Body of pancreas (tissue), 4 donors: ENCODE measurements at regions not wholly inside any gene's neighbourhood (a gene's known extent, or its start where the extent isn't known, plus 50 kb on each side); places are given as distances from the start of the nearest gene placed in this dataset.

Source experiments
- ATAC-seq: fragments of 150-250 bp; one replicate; pipeline ENCODE4 v1.9.1; 2016
- DNase-seq, 4 donors: peaks; one replicate each; pipeline ENCODE4 v3.0.0-alpha.2; 2019
- H3K27ac ChIP-seq, 4 donors: fragments of 200-600 bp; sonication (generic); 1 replicate in 3 of 4; 2 replicates in 1 of 4; pipeline versions ENCODE4 v1.5.1 to v1.6.1; 2016 to 2019; ENCODE audit warnings: mild to moderate bottlenecking in 1 of 4, mixed read lengths in 1 of 4, moderate library complexity in 1 of 4
- H3K27me3 ChIP-seq, 2 donors: fragments of 200-600 bp; sonication (generic); one replicate each; pipeline ENCODE4 v1.6.0; 2016; ENCODE audit warnings: mild to moderate bottlenecking in 1 of 2
- H3K36me3 ChIP-seq, 2 donors: fragments of 200-600 bp; sonication (generic); replicated peaks in 1 of 2; 2 replicates each; pipeline ENCODE4 v1.5.1; 2016; ENCODE audit warnings: low read depth in 2 of 2; ENCODE audit not compliant: insufficient read depth in 1 of 2
- H3K4me1 ChIP-seq: fragments of 200-600 bp; sonication (generic); one replicate; pipeline ENCODE4 v1.6.0; 2016
- H3K4me3 ChIP-seq, 2 donors: fragments of 200-600 bp; sonication (generic); 1 replicate in 1 of 2; 2 replicates in 1 of 2; pipeline ENCODE4 v1.5.1; 2016 to 2019
- H3K9me3 ChIP-seq, 3 donors: fragments of 200-600 bp; sonication (generic); 1 replicate in 2 of 3; 2 replicates in 1 of 3; pipeline ENCODE4 v1.5.1; 2016
- CTCF ChIP-seq, 7 experiments: fragments of 450-650 bp in 4 of 7; fragments of 200-600 bp in 3 of 7; sonication (generic) in 3 of 7; IDR thresholded peaks; one replicate each; pipeline ENCODE4 v1.5.1; 2016 to 2019; ENCODE audit warnings: antibody characterized with exemption in 7 of 7
- POLR2A ChIP-seq, 3 donors: fragments of 450-650 bp; IDR thresholded peaks; one replicate each; pipeline ENCODE4 v1.6.1; 2016; ENCODE audit warnings: antibody characterized with exemption in 3 of 3, mild to moderate bottlenecking in 2 of 3
- WGBS, 2 donors: methylation state at CpG; one replicate each; pipeline ENCODE4 v1.1.5; 2017; 5-methylcytosine and 5-hydroxymethylcytosine counted together
- intact Hi-C: fragments of 100-400 bp; cut with DNase I; formaldehyde crosslinking; loops from one replicate; pipeline ENCODE4 v1.15.1; 2023

GRCh38 chr12:107912421-107913004 lies 138.0 kb downstream of the ASCL4 start:
- Histone ChIP-seq H3K4me3 (no peak overlapping the region), H3K36me3 (no peaks in the 10 kb centered on the region), H3K27ac (no peak overlapping the region), H3K9me3 (no peaks in the 10 kb centered on the region), H3K4me1 (peaks cover 5% of the 10 kb centered on the region), H3K27me3 (no peaks in the 10 kb centered on the region)
- TF ChIP-seq CTCF (IDR thresholded peaks at IDR 0.05) (peak in 6 of 7 experiments; percentile 6 to 59 (median 40)), POLR2A (IDR thresholded peaks at IDR 0.05) (no peak)
- DNase-seq (peak; percentile 11 to 52 (median 38)), ATAC-seq (no peak)
- WGBS, 2 donors = 2 to 3% methylated on average over 18 to 22 of the region's 22 CpGs
- intact Hi-C loops = no loop called here

GRCh38 chr12:107914460-107914977 lies 140.0 kb downstream of the ASCL4 start:
- intact Hi-C loops = no loop called here
- TF ChIP-seq POLR2A (IDR thresholded peaks at IDR 0.05) = no peak
- Histone ChIP-seq H3K4me3 (no peak overlapping the region), H3K27ac (no peak overlapping the region), H3K27me3 (no peaks in the 10 kb centered on the region), H3K4me1 (peaks cover 5% of the 10 kb centered on the region), H3K9me3 (no peaks in the 10 kb centered on the region), H3K36me3 (no peaks in the 10 kb centered on the region)
- ATAC-seq = no peak
- WGBS, 2 donors = 60 to 72% methylated on average over 10 of the region's 10 CpGs
- DNase-seq = no peak

GRCh38 chr12:107917912-107918800 lies 143.7 kb downstream of the ASCL4 start:
- no peaks in the 10 kb centered on the region for H3K27me3 ChIP-seq
- H3K9me3 ChIP-seq = no peaks in the 10 kb centered on the region
- no peak overlapping the region for H3K4me3 ChIP-seq
- no peak overlapping the region for H3K27ac ChIP-seq
- TF ChIP-seq POLR2A (IDR thresholded peaks at IDR 0.05) (no peak), CTCF (IDR thresholded peaks at IDR 0.05) (peak; percentile 27 to 79 (median 70))
- DNase-seq (peak; percentile 19 to 39 (median 37)), ATAC-seq (peak; percentile 55)
- intact Hi-C loops = no loop called here
- 13 to 15% methylated on average over 8 of the region's 8 CpGs for WGBS, 2 donors
- H3K36me3 ChIP-seq = no peaks in the 10 kb centered on the region
- H3K4me1 ChIP-seq = no peaks in the 10 kb centered on the region

- no peaks in the 10 kb centered on the region for H3K36me3 ChIP-seq
- H3K9me3 ChIP-seq = no peaks in the 10 kb centered on the region
- TF ChIP-seq CTCF (IDR thresholded peaks at IDR 0.05) = no peak
- TF ChIP-seq POLR2A (IDR thresholded peaks at IDR 0.05) = no peak
- intact Hi-C loops = no loop called here
- H3K4me3 ChIP-seq = no peak overlapping the region
- no peak overlapping the region for H3K27ac ChIP-seq
- no peaks in the 10 kb centered on the region for H3K27me3 ChIP-seq
- DNase-seq (no peak), ATAC-seq (no peak)
- no peaks in the 10 kb centered on the region for H3K4me1 ChIP-seq
- WGBS, 2 donors = 31 to 34% methylated on average over 4 of the region's 4 CpGs
These were observed 146.6 kb downstream of the ASCL4 start for GRCh38 chr12:107921062-107921461.

GRCh38 chr12:107925125-107925524 lies 150.6 kb downstream of the ASCL4 start:
- no peak for DNase-seq
- H3K4me1 ChIP-seq = no peaks in the 10 kb centered on the region
- H3K4me3 ChIP-seq = no peak overlapping the region
- 46 to 66% methylated on average over 3 of the region's 3 CpGs for WGBS, 2 donors
- no peak for ATAC-seq
- H3K9me3 ChIP-seq = no peaks in the 10 kb centered on the region
- no peak for TF ChIP-seq POLR2A (IDR thresholded peaks at IDR 0.05)
- no peak for TF ChIP-seq CTCF (IDR thresholded peaks at IDR 0.05)
- no peak overlapping the region for H3K27ac ChIP-seq
- H3K27me3 ChIP-seq = peaks cover 0 to 6% of the 10 kb centered on the region in 2 donors
- intact Hi-C loops = no loop called here
- no peaks in the 10 kb centered on the region for H3K36me3 ChIP-seq
